Suprapubic skin (tissue), 4 donors: ENCODE measurements at regions not wholly inside any gene's neighbourhood (a gene's known extent, or its start where the extent isn't known, plus 50 kb on each side); places are given as distances from the start of the nearest gene placed in this dataset.

ENCODE experiments used
- CTCF ChIP-seq, 2 donors: fragments of 200-600 bp in 1 of 2; fragments of 450-650 bp in 1 of 2; sonication (generic) in 1 of 2; IDR thresholded peaks; one replicate each; pipeline ENCODE4 v1.5.1; 2016 to 2019; ENCODE audit warnings: antibody characterized with exemption in 2 of 2, mild to moderate bottlenecking in 1 of 2, moderate library complexity in 1 of 2
- EP300 ChIP-seq: sonication (generic); formaldehyde crosslinking; IDR thresholded peaks from one replicate; pipeline ENCODE4 v1.6.1; 2017; ENCODE audit warnings: antibody characterized with exemption
- POLR2A ChIP-seq, 2 donors: fragments of 450-650 bp; IDR thresholded peaks; one replicate each; pipeline ENCODE4 v1.6.1; 2017; ENCODE audit warnings: antibody characterized with exemption in 2 of 2, mild to moderate bottlenecking in 2 of 2, moderate library complexity in 2 of 2
- POLR2AphosphoS5 ChIP-seq, 3 donors: sonication (generic); formaldehyde crosslinking; IDR thresholded peaks; one replicate each; pipeline ENCODE4 v1.6.1; 2017; ENCODE audit warnings: antibody characterized with exemption in 3 of 3

DNA sequence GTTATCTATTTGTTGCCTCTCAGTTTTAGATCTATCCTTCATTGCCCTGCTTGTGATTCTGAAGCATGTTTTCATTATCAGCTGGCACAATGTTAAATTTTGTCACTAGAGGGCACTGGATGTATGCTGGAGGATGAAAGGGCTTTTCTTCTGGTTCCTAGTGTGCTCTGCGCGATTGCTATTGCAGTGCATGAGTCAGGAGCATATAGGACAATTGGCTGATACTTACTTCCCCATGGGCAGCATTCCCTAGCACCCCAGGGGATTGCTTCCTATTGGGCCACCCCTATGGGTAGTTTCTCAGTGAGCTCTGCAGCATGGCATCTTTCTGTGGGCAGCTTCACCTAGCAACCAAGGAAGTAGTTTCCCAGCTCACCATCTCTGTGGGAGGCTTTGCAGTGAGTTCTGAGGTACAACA, 280.3 kb upstream of the SYNCRIP start:
- TF ChIP-seq CTCF (IDR thresholded peaks at IDR 0.05) (peak in 1 of 2 donors; percentile 27), POLR2A (IDR thresholded peaks at IDR 0.05) (no peak), POLR2AphosphoS5 (IDR thresholded peaks at IDR 0.05) (no peak), EP300 (no peak)
